ENCODE measurements at regions not wholly inside any gene's neighbourhood (a gene's known extent, or its start where the extent isn't known, plus 50 kb on each side); places are given as distances from the start of the nearest gene placed in this dataset.
A peak's percentile ranks its signal among the peaks of the same experiment; 100 is the strongest.

- DNase-seq (ENCODE audit: low spot score) (no peak), FAIRE-seq (no peak)
Measured at GRCh38 chr2:18381386-18381785, 179.1 kb downstream of the RDH14 start.

GRCh38 chr2:18380321-18380720 is 180.1 kb downstream of the RDH14 start:
- FAIRE-seq = no peak
- DNase-seq (ENCODE audit: low spot score) = no peak

GRCh38 chr2:18379870-18380269 is 180.6 kb downstream of the RDH14 start:
- DNase-seq (ENCODE audit: low spot score) = no peak
- no peak for FAIRE-seq

GRCh38 chr2:18378020-18378653 is 182.3 kb downstream of the RDH14 start:
- peak; percentile 47 for DNase-seq (ENCODE audit: low spot score)
- FAIRE-seq = peak; percentile 35

- FAIRE-seq (no peak), DNase-seq (ENCODE audit: low spot score) (no peak)
Measured at GRCh38 chr2:18376936-18377335, 183.5 kb downstream of the RDH14 start.

- DNase-seq (ENCODE audit: low spot score) (no peak), FAIRE-seq (no peak)
Measured at GRCh38 chr2:18373664-18374063, 186.8 kb downstream of the RDH14 start.

GRCh38 chr2:18373081-18373480 is 187.4 kb downstream of the RDH14 start:
- no peak for DNase-seq (ENCODE audit: low spot score)
- FAIRE-seq = no peak

GRCh38 chr2:18372641-18373040 is 187.8 kb downstream of the RDH14 start:
- DNase-seq (ENCODE audit: low spot score) (no peak), FAIRE-seq (no peak)

- FAIRE-seq = no peak
- DNase-seq (ENCODE audit: low spot score) = no peak
Measured at GRCh38 chr2:18369760-18370159, 190.7 kb downstream of the RDH14 start.

- DNase-seq (ENCODE audit: low spot score) (no peak), FAIRE-seq (no peak)
Measured at GRCh38 chr2:18368008-18368407, 192.4 kb downstream of the RDH14 start.

GRCh38 chr2:18365342-18365741 is 195.1 kb downstream of the RDH14 start:
- FAIRE-seq = no peak

GRCh38 chr2:18363348-18363747 is 197.1 kb downstream of the RDH14 start:
- FAIRE-seq (no peak), DNase-seq (ENCODE audit: low spot score) (no peak)

More at GRCh38 chr2:18365342-18365741, 195.1 kb downstream of the RDH14 start:
- no peak for DNase-seq (ENCODE audit: low spot score)

- no peak for FAIRE-seq
- no peak for DNase-seq (ENCODE audit: low spot score)
Measured at GRCh38 chr2:18362696-18363095, 197.8 kb downstream of the RDH14 start.

- FAIRE-seq (no peak), DNase-seq (ENCODE audit: low spot score) (no peak)
Measured at GRCh38 chr2:18357537-18357936, 202.9 kb downstream of the RDH14 start.

GRCh38 chr2:18356676-18357075 is 203.8 kb downstream of the RDH14 start:
- DNase-seq (ENCODE audit: low spot score) (peak; percentile 67), FAIRE-seq (peak; percentile 60)

GRCh38 chr2:18349421-18349820 is 211.0 kb downstream of the RDH14 start:
- DNase-seq (ENCODE audit: low spot score) (no peak), FAIRE-seq (no peak)

GRCh38 chr2:18346874-18347273 is 213.6 kb downstream of the RDH14 start:
- DNase-seq (ENCODE audit: low spot score) = no peak
- FAIRE-seq = no peak

- no peak for DNase-seq (ENCODE audit: low spot score)
- FAIRE-seq = no peak
Measured at GRCh38 chr2:18346344-18346743, 214.1 kb downstream of the RDH14 start.

GRCh38 chr2:18345848-18346247 is 214.6 kb downstream of the RDH14 start:
- no peak for FAIRE-seq
- peak; percentile 64 for DNase-seq (ENCODE audit: low spot score)

GRCh38 chr2:18342901-18343300 is 217.6 kb downstream of the RDH14 start:
- no peak for DNase-seq (ENCODE audit: low spot score)
- FAIRE-seq = no peak

- no peak for FAIRE-seq
- no peak for DNase-seq (ENCODE audit: low spot score)
Measured at GRCh38 chr2:18339326-18339725, 221.1 kb downstream of the RDH14 start.

- DNase-seq (ENCODE audit: low spot score) (no peak), FAIRE-seq (no peak)
Measured at GRCh38 chr2:18336975-18337374, 223.5 kb downstream of the RDH14 start.

GRCh38 chr2:18332477-18332876 is 228.0 kb downstream of the RDH14 start:
- FAIRE-seq (no peak), DNase-seq (ENCODE audit: low spot score) (no peak)

- DNase-seq (ENCODE audit: low spot score) (no peak), FAIRE-seq (no peak)
Measured at GRCh38 chr2:18325118-18325517, 235.3 kb downstream of the RDH14 start.
